HG03280 (cell line): ENCODE measurements at regions not wholly inside any gene's neighbourhood (a gene's known extent, or its start where the extent isn't known, plus 50 kb on each side); places are given as distances from the start of the nearest gene placed in this dataset.

Experiments
- ATAC-seq: cut with Tn5 transposase; IDR thresholded peaks from one replicate; pipeline ENCODE4 v1.9.1; 2021; ENCODE audit warnings: mild to moderate bottlenecking, moderate library complexity; ENCODE audit not compliant: unreplicated experiment

- no peak for ATAC-seq
Observed at GRCh38 chr12:97173688-97174410, 266.8 kb downstream of the NEDD1 start.

- ATAC-seq, result no peak
Observed at GRCh38 chr12:97177481-97177880, 270.4 kb downstream of the NEDD1 start.

GRCh38 chr12:97181571-97182265, 274.7 kb downstream of the NEDD1 start:
- no peak for ATAC-seq

- no peak for ATAC-seq
Observed at GRCh38 chr12:97182769-97183168, 275.7 kb downstream of the NEDD1 start.

GRCh38 chr12:97184127-97184773, 277.2 kb downstream of the NEDD1 start:
- ATAC-seq, result no peak

GRCh38 chr12:97185567-97185966, 277.0 kb upstream of the RMST start:
- ATAC-seq, result no peak

GRCh38 chr12:97194546-97194945, 268.1 kb upstream of the RMST start:
- no peak for ATAC-seq

GRCh38 chr12:97200181-97200580, 262.4 kb upstream of the RMST start:
- ATAC-seq, result no peak

GRCh38 chr12:97203408-97203807, 259.2 kb upstream of the RMST start:
- no peak for ATAC-seq

GRCh38 chr12:97209997-97210396, 252.6 kb upstream of the RMST start:
- ATAC-seq, result no peak

- no peak for ATAC-seq
Observed at GRCh38 chr12:97211416-97211930, 251.1 kb upstream of the RMST start.

- no peak for ATAC-seq
Observed at GRCh38 chr12:97216848-97217247, 245.8 kb upstream of the RMST start.

GRCh38 chr12:97222391-97222790, 240.2 kb upstream of the RMST start:
- ATAC-seq, result no peak

- no peak for ATAC-seq
Observed at GRCh38 chr12:97223419-97223818, 239.2 kb upstream of the RMST start.

GRCh38 chr12:97229004-97229403, 233.6 kb upstream of the RMST start:
- no peak for ATAC-seq

GRCh38 chr12:97235102-97235501, 227.5 kb upstream of the RMST start:
- no peak for ATAC-seq

GRCh38 chr12:97246368-97246767, 216.2 kb upstream of the RMST start:
- ATAC-seq, result no peak

- no peak for ATAC-seq
Observed at GRCh38 chr12:97250483-97250882, 212.1 kb upstream of the RMST start.

- ATAC-seq, result no peak
Observed at GRCh38 chr12:97257726-97258125, 204.9 kb upstream of the RMST start.

GRCh38 chr12:97259098-97259497, 203.5 kb upstream of the RMST start:
- no peak for ATAC-seq

GRCh38 chr12:97260786-97261185, 201.8 kb upstream of the RMST start:
- no peak for ATAC-seq

- ATAC-seq, result no peak
Observed at GRCh38 chr12:97267166-97267565, 195.4 kb upstream of the RMST start.
